Esophagus muscularis mucosa (tissue), 4 donors: ENCODE measurements at regions not wholly inside any gene's neighbourhood (a gene's known extent, or its start where the extent isn't known, plus 50 kb on each side); places are given as distances from the start of the nearest gene placed in this dataset.

Source experiments
- CTCF ChIP-seq, 3 experiments: fragments of 200-600 bp in 2 of 3; fragments of 450-650 bp in 1 of 3; sonication (generic) in 2 of 3; IDR thresholded peaks; one replicate each; pipeline ENCODE4 v1.5.1; 2017 to 2019; ENCODE audit warnings: antibody characterized with exemption in 3 of 3, mild to moderate bottlenecking in 2 of 3, moderate library complexity in 1 of 3
- EP300 ChIP-seq: sonication (generic); formaldehyde crosslinking; IDR thresholded peaks from one replicate; pipeline ENCODE4 v1.6.1; 2017; ENCODE audit warnings: antibody characterized with exemption
- POLR2AphosphoS5 ChIP-seq, 2 donors: sonication (generic); formaldehyde crosslinking; IDR thresholded peaks; one replicate each; pipeline ENCODE4 v1.6.1; 2017; ENCODE audit warnings: antibody characterized with exemption in 2 of 2

GRCh38 chr5:175104677-175105076 is 339.3 kb downstream of the DRD1 start:
- TF ChIP-seq EP300: no peak
- no peak for TF ChIP-seq CTCF (IDR thresholded peaks at IDR 0.05)
- TF ChIP-seq POLR2AphosphoS5 (IDR thresholded peaks at IDR 0.05): no peak
